Osteoblast (primary cell): ENCODE measurements at regions not wholly inside any gene's neighbourhood (a gene's known extent, or its start where the extent isn't known, plus 50 kb on each side); places are given as distances from the start of the nearest gene placed in this dataset.

Experiments
- DNase-seq: peaks from one replicate; pipeline ENCODE4 v3.0.0; 2011; ENCODE audit warnings: low spot score, mixed read lengths; ENCODE audit not compliant: insufficient read length; ENCODE audit errors: missing footprints
- H2AFZ ChIP-seq: 2 replicates; pipeline ENCODE4 v1.6.0; 2011; ENCODE audit warnings: mild to moderate bottlenecking, low read length
- H3K27ac ChIP-seq: 2 replicates; pipeline ENCODE4 v1.5.1; 2011; ENCODE audit warnings: mild to moderate bottlenecking, low read depth, low read length, moderate library complexity
- H3K27me3 ChIP-seq: 2 replicates; pipeline ENCODE4 v1.6.0; 2012; ENCODE audit warnings: mild to moderate bottlenecking, control low read depth, inconsistent platforms, low read length, moderate library complexity; ENCODE audit not compliant: insufficient read depth
- H3K36me3 ChIP-seq: 2 replicates; pipeline ENCODE4 v1.5.1; 2011; ENCODE audit warnings: mild to moderate bottlenecking, low read length, control low read depth, moderate library complexity; ENCODE audit not compliant: insufficient read depth
- H3K4me1 ChIP-seq: 2 replicates; pipeline ENCODE4 v1.5.1; 2011; ENCODE audit warnings: mild to moderate bottlenecking, low read length, control low read depth, moderate library complexity; ENCODE audit not compliant: insufficient read depth
- H3K4me2 ChIP-seq: 2 replicates; pipeline ENCODE4 v1.6.0; 2011; ENCODE audit warnings: mild to moderate bottlenecking, low read length; ENCODE audit not compliant: insufficient read depth
- H3K4me3 ChIP-seq: fragments of 200-600 bp; sonication (generic); 3 replicates; pipeline ENCODE4 v1.5.1; 2012; ENCODE audit warnings: mild to moderate bottlenecking, low read length, inconsistent platforms; ENCODE audit not compliant: insufficient read depth
- H3K79me2 ChIP-seq: 2 replicates; pipeline ENCODE4 v1.6.0; 2012; ENCODE audit warnings: mild to moderate bottlenecking, low read length, control low read depth, inconsistent platforms; ENCODE audit not compliant: insufficient read depth
- H3K9me3 ChIP-seq: 2 replicates; pipeline ENCODE4 v1.5.1; 2011; ENCODE audit warnings: low read depth, low read length, control low read depth
- H4K20me1 ChIP-seq: 2 replicates; pipeline ENCODE4 v1.6.0; 2012; ENCODE audit warnings: mild to moderate bottlenecking, low read length, control low read depth; ENCODE audit not compliant: insufficient read depth
- CTCF ChIP-seq: IDR thresholded peaks from 2 replicates; pipeline ENCODE4 v1.5.1; 2011; ENCODE audit warnings: mild to moderate bottlenecking, low read depth, low read length, moderate library complexity; ENCODE audit errors: extremely low read depth

- DNase-seq = no peak
- Histone ChIP-seq H3K4me3 (no peak overlapping the region), H3K27me3 (no peaks in the 10 kb centered on the region), H3K27ac (no peak overlapping the region), H3K79me2 (no peaks in the 10 kb centered on the region), H3K4me2 (no peak overlapping the region), H3K36me3 (no peaks in the 10 kb centered on the region), H4K20me1 (no peaks in the 10 kb centered on the region), H2AFZ (no peak overlapping the region), H3K9me3 (no peaks in the 10 kb centered on the region), H3K4me1 (no peaks in the 10 kb centered on the region)
- TF ChIP-seq CTCF = no peak
Measured at GRCh38 chr10:85420501-85421191, 945.9 kb downstream of the GRID1 start.

- H3K27ac ChIP-seq = no peak overlapping the region
- TF ChIP-seq CTCF = no peak
- no peak overlapping the region for H3K4me2 ChIP-seq
- no peaks in the 10 kb centered on the region for H3K79me2 ChIP-seq
- no peak overlapping the region for H3K4me3 ChIP-seq
- no peaks in the 10 kb centered on the region for H3K27me3 ChIP-seq
- H4K20me1 ChIP-seq = no peaks in the 10 kb centered on the region
- no peaks in the 10 kb centered on the region for H3K36me3 ChIP-seq
- no peaks in the 10 kb centered on the region for H3K9me3 ChIP-seq
- DNase-seq = no peak
- no peaks in the 10 kb centered on the region for H3K4me1 ChIP-seq
- H2AFZ ChIP-seq = no peak overlapping the region
Measured at GRCh38 chr10:85421421-85421820, 945.2 kb downstream of the GRID1 start.

GRCh38 chr10:85429126-85429525, 937.5 kb downstream of the GRID1 start:
- no peak for TF ChIP-seq CTCF
- Histone ChIP-seq H4K20me1 (no peaks in the 10 kb centered on the region), H3K4me2 (no peak overlapping the region), H3K4me1 (no peaks in the 10 kb centered on the region), H3K4me3 (no peak overlapping the region), H3K36me3 (no peaks in the 10 kb centered on the region), H3K27me3 (no peaks in the 10 kb centered on the region), H3K27ac (no peak overlapping the region), H3K79me2 (no peaks in the 10 kb centered on the region), H3K9me3 (no peaks in the 10 kb centered on the region), H2AFZ (no peak overlapping the region)
- DNase-seq = no peak

GRCh38 chr10:85430991-85431390, 935.6 kb downstream of the GRID1 start:
- H2AFZ ChIP-seq = no peak overlapping the region
- H4K20me1 ChIP-seq = no peaks in the 10 kb centered on the region
- TF ChIP-seq CTCF = no peak
- H3K4me2 ChIP-seq = no peak overlapping the region
- no peak for DNase-seq
- H3K27ac ChIP-seq = no peak overlapping the region
- H3K4me1 ChIP-seq = no peaks in the 10 kb centered on the region
- no peaks in the 10 kb centered on the region for H3K79me2 ChIP-seq
- H3K27me3 ChIP-seq = no peaks in the 10 kb centered on the region
- no peaks in the 10 kb centered on the region for H3K36me3 ChIP-seq
- no peaks in the 10 kb centered on the region for H3K9me3 ChIP-seq
- H3K4me3 ChIP-seq = no peak overlapping the region
